HG03175 (cell line): ENCODE measurements at regions not wholly inside any gene's neighbourhood (a gene's known extent, or its start where the extent isn't known, plus 50 kb on each side); places are given as distances from the start of the nearest gene placed in this dataset.

Source experiments
- ATAC-seq: cut with Tn5 transposase; IDR thresholded peaks from one replicate; pipeline ENCODE4 v1.9.1; 2021; ENCODE audit warnings: mild to moderate bottlenecking, moderate library complexity; ENCODE audit not compliant: unreplicated experiment

DNA sequence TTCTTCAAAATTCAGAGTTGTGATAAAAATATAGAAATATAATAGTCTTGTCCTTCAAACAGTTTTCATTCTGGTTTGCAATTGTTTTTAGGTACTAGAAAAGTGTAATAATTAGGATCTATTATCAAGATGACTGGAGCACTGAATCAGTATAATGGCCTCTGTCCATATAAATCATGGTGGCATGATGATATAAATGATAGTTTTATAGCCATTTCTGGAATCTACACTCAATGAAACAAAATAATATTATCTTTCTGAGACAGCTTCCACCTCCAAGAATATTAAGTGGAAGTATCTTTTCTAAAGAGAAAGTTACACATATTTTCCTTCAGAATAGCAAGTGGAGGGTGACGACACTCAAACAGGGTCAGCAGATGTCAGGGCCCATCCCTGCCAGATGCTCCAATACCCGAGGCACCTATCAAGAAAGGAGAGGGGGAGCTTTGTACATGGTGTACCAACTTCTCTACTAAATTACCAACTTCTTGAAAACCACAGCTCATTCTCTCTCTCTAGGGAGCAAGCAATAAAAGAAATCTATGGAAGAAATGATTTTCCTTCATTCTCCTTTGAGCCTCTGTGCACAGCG, 882.7 kb upstream of the CHAC2 start:
- ATAC-seq = no peak

DNA sequence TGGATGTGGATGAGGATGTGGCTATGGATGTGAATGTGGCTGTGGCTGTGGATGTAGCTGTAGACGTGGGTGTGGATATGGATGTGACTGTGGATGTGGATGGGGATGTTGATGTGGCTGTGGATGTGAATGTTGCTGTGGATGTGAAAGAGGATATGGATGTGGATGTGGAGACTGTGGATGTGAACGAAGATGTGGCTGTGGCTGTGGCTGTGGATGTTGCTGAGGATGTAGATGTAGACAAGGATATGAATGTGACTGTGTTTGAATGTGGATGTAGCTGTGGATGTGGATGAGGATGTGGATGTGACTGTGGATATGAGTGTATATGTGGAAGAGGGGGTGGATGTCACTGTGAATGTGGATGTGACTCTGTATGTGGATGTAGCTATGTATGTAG, 884.6 kb upstream of the CHAC2 start:
- ATAC-seq = no peak

DNA sequence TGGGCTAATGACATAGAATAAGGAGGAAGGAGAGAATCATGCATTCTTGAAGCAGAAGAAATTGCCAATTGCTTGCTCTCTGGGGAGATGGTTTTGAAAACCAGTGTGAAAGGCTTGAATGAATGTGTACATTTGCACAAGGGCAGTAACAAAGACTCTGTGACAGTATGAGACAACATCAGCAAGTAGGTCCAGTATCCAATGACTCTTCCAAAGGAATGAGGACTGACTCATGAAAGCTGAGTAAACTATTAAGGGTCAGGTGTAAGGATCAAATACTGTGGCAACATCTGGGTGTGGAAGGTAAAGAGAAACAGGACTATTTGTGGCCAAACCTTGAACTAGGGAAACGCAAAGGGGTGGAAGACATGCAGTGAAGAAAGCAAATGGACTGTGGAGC, 886.0 kb upstream of the CHAC2 start:
- no peak for ATAC-seq

DNA sequence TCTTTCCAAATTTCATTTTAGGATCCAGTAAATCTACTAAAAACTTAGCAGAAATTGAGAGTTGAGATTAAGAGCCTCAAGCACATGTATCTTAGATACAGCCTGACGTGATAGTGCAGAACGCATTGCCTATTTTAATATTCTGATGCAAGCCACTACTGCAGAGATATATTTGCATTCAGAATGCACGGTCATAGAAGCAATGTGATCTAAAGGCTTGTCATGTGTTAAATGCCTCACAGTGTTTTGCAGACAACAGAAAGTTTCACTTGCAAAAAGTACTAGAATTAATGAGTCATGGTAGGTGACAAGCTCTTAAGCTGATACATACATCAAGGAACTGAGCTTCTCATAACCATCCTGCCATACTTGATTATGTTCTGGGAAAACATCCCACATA, 886.7 kb upstream of the CHAC2 start:
- no peak for ATAC-seq

DNA sequence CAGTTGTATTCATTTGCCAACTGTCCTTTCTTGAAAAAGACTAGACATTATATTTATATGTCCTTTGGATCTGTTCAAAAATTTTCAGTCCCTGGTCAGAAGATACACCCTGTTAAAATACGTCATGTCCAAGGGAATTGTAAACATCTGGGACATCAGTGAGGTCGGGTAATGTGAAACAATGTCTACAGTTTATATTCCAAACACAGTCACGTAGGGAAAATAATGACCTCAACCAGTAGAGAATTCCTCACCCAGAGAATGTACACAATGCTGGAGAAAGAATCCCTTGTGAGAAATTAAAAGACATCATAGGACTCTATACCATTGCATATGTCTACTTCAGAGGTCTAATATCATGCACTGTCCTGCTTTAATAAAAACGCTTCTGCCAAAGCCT, 888.0 kb upstream of the CHAC2 start:
- ATAC-seq = no peak

DNA sequence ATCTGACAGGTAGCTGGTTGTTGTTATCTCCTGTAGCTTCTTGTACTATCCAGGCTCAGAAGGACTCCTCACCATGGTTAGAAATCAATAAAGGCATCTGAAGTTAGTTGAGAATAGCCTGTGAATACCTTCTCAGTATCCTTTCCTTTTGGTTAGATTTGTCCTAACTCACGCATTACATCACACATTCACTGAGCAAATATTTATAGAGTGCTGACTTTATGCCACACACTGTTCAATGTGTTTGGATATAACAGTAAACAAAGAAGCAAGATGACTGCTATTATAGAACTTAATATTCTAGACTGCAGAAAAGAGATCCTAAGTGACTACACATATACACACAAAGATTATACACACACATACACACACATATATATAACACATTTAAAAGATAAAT, 889.9 kb upstream of the CHAC2 start:
- no peak for ATAC-seq

DNA sequence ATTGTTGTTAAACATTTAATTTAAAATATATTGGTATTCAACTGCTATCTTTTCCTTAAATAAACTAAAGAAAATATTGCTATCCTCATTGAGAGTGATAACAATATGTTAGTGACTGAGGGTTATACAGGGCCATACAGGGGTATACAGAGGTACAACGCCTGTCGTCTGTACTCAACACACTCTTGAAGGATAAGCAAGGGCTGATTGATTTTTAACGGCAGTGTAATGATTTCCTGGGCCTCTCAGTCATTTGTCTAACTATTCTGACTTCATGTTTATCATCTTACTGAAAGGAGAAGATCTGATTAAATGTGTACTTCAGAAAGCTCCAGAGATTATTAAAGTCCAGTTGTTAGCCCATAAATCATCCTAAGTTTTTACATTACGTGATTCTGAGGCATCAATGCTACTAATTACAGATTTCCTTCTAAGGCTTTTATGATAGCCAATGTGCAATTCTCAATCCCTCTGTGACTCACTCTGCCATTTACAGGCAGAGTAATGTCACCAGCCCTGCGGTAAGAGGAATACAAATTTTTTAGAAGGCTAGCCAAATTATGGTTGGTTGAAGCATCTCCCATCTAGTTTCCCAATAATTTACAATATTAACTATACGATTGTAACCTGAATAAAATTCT, 893.0 kb upstream of the CHAC2 start:
- ATAC-seq = no peak

DNA sequence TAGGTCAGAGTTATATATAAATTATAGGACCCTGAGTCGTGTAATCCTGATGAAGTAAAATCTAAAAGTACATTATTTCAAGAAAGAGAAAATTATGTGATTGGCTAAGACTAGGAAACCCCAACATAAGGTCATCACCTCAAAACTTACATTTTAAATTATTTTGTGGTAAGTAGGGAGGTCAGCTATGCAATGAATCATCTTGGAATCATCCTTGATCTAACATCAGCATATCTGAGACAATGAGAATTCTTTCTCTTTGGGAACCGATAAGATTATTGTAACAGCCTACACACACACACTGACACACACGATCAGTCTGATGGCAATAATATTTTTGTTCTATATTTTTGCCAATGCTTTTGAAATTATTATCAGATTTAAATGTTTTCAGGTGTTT, 904.8 kb upstream of the CHAC2 start:
- no peak for ATAC-seq

DNA sequence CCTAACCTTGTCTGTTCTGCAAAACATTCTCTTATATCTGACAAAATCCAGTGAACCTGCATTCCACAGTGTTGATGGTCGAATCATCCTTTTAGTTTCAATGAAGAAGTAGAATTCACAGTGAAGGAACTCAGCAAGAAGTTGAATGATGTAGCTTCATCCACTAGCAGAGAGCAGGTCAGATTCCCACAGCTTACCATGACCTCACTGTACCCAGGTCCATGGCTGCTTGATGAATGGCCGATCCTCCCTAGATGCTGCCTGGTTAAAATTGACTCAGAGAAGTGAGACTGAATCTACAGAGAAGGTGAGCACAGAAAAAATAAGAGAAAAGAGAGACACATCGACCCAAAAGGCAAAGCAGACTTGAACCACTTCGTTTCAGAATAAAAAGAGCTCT, 906.0 kb upstream of the CHAC2 start:
- ATAC-seq = no peak

DNA sequence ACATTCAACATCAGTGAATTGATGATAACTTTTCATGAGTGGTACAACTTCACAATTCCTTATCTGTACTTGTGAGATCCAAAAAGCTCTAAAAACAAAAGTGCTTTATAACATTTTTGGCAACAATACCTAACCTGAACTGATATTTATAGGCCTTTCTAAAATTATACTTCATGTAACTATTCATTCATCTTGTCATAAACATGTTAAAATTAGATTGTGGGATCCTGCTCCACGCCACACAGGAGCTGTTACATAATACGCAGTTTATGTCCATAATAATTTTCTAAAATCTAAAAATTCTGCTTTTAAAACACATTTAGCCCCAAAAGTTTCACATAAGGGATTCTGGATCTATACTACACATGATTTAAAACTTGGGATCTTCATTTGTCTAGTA, 908.5 kb upstream of the CHAC2 start:
- ATAC-seq = no peak

DNA sequence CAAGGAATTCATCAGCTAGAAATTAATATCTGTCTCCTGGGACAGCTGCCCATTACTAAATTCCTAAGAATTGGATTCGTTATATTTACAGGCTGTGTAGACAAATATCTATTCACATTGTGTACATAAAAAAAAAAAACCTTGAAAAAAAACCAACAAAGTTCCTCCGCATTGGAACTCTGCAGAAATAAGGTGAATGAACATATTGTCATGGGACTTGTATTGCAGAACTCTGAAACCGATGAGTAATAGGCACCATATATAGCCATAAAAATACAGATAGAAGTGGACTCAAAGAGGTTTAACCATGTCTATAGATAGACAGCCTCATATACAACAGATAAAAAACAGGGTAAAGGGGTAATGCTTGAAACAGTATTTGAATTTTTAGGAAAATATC, 909.9 kb upstream of the CHAC2 start:
- ATAC-seq = no peak

DNA sequence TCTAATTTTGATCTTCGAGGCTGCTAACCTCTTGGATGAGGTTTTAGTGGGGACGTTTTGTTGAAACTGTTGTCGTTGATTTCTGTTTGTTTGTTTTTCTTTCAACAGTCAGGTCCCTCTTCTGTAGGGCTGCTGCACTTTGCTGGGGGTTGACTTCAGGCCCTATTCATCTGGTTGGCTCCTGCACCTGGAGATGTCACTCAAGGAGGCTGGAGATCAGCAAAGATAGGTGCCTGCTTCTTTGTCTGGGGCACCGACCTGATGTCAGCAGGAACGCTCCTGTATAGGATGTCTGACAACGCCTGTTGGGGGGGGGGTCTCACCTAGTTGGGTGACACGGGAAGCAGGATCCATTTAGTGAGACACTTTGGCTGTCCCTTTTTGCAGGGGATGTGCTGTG, 915.6 kb upstream of the CHAC2 start:
- no peak for ATAC-seq

DNA sequence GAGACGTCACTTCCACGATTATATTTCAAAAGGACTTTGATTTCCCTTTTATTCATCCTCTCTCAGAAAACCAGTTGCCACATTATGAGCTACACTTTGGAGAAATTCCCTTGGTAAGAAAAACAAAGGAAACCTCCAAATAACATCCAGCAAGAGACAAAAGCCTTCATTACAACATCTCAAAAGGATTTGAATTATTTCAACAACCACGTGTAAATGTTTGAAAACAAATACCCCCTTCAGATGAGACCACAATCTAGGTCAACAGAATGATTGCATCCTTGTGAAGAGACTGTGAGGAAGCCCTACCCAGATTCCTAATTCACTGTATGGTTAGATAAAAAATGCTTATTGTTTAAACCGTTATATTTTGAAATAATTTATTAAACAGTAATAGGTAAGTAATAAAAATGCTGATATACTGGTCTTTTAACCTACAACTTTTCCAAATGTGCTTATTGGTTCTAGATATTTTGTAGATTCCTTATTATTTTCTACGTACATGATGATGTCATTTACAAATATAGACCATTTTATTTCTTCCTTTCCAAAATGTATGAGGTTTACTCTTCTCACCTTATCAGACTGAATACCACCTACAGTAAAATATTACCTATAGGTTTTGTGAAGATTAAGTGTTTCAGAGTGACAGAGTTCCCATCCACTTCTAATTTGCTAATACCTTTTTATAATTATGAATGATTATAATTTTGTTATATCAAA, 922.7 kb upstream of the CHAC2 start:
- ATAC-seq = no peak

DNA sequence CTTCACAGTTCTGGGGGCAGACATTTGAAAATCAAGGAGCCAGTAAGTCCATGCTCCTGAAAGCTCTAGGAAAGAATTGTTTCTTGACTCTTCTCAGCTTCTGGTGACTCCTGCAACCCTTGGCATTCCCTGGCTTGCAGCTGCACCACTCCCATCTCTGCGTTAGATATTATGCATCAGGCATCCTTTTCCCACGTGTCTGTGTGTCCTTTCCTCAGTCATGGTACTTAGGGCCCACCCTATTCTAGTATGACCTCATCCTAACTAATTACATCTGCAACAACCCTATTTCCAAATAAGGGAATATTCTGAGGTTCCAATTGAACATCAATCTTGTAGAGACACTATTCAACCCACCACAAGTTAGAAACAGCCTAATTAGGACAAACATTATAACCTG, 931.7 kb upstream of the CHAC2 start:
- ATAC-seq = no peak

DNA sequence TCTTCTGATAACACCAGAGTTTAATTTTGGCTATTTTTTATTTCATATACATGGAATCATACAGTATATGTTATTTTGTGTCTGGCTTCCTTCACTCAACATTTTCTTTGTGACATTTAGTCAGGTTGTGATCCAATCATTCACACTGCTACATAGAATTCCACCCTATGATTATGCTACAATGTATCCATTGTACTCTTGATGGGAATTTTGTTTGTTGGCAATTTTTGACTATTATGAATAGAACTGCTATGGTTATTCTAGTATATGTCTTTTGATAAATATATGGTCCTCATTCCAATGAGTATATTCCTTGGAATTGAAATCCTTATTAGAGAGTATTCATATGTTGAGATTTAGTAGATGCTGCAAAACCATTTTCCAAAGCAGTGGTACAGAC, 936.4 kb upstream of the CHAC2 start:
- no peak for ATAC-seq

DNA sequence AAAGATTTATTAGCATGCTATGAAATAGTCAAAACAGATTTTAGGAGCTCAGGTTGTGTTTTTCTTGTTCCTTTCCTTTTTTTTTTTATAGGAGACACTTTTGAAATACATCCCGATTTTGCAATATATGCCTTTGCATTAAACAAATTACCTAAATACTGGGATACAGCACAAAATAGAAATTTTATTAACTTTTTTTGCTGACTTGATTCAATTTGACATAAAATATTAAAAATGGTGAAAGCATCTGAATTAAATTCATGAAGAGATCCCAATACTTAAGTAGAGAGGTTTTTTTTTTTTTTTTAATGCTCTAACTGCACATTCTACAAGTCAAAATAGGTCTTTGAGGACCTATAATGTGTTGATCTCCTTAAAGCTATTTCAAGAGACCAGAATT, 939.5 kb upstream of the CHAC2 start:
- no peak for ATAC-seq

DNA sequence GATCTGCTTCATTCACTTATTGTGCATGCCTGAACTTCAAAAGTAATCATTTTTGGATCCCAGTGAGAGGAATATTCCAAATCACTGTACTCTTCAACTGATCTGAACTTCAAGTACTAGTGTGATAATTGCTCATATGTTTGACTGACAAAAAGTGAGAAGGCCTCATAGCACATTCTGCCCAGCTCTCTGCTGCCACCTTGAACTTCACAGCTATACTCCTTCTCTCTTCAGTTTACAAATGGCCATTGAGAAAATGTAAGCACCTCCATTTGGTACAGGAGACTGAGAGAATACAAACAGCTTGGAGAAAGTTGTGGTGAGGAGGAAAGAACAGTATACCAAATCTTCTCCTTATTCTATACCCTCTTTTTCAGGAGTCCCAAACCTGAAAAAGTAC, 946.0 kb upstream of the CHAC2 start:
- no peak for ATAC-seq

DNA sequence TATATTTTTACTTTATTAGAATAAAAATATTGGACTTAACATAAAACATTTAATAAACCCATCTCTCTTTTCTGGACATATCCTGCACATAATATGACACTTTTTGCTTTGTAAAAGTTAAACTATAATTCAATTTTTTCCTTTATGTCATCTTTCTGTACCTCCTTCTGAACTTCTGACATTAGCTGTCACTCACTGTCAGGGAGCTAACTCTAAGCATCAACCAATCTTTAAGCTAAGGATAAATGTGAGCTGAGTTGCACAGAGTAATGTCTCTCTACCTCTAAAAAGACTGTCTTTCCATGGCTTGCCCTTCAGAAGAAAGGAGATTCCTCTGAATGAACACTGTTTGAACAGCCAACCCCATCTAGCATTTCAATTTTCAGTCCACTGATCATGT, 948.6 kb upstream of the CHAC2 start:
- ATAC-seq = no peak

DNA sequence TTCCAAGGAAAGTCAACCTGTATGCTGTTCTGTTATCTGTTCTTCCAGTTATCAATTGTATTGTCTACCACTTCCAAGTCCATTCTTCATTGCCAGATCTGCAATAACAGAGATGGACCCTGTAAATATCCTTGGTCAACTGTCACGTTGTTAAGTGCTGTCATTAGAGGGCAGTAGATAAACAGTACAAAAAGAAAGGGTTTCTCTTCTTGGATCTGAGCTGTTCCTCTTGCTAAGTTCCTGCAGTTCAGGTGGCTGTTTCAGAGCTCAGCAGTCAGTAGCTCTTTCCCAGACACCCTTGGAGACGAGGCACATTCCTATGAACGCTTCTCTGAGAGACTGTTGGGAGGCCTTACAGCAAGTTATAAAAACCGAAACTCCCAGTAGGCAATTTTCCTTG, 957.1 kb upstream of the CHAC2 start:
- peak; percentile 69 for ATAC-seq

DNA sequence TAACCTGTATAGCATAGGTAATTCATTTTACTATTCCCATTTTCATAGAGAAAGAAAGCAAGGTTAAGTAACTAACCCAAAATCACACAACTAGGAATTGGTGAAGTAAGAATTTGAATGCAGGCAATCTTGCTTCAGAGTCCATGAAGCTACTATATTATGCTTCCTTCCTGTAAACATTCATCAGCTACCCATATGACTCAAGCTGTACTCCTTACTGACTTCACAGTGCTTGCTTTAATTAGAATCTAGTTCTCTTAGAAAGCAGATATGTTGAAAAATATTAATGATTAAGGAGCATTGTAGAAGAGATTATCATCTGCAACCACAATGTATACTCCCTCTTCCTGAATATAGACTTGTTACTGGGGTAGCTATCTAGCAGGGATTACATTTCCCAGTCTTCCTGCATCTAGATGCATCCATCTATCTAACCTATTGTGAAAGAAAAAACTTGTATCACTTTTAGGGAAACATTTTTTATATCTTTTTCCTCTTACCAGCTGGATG, 961.6 kb upstream of the CHAC2 start:
- no peak for ATAC-seq

DNA sequence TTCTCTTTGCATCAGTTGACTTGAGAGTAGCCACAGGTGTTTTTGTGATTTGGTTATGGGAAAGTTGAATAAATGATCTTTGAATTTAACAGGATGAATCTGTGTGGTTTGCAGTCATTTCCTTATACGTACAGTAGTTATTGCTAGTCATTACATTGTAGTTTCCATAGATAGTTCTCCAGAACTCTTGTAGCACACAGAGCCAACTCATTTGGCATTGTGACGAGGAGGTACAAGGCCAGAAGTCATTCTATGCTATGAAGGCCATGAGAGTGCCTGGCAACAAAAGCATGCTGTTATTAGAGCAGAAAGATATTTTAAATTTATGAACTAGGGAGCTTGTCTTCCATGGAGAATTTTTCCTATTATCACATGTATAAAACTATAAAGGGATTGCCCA, 973.0 kb upstream of the CHAC2 start:
- no peak for ATAC-seq

DNA sequence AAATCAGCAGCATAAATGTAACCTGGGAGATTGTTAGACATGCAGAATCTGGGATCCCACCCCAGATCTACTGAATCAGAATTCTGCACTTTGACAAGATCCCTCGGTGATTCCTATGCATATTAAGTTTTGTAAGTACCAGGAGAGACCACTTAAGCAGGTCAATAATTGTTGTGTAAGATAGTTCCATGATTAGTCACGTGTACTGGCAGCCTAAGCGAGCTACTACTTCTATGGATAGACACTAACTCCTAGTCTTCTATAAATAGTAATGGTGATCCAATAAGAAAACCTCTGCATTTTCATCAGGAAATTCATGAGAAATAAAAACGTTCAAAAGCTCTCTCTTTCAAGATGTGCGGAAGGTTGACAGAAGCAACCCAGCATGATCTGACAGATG, 988.2 kb upstream of the CHAC2 start:
- ATAC-seq = no peak
